ENCODE measurements at regions not wholly inside any gene's neighbourhood (a gene's known extent, or its start where the extent isn't known, plus 50 kb on each side); places are given as distances from the start of the nearest gene placed in this dataset.

- Mint-ChIP-seq H3K27me3 (ENCODE audit: low read depth, unreplicated experiment) (no peaks in the 10 kb centered on the region), H3K27ac (ENCODE audit: unreplicated experiment) (no peak overlapping the region), H3K9me3 (ENCODE audit: unreplicated experiment) (peaks cover 2% of the 10 kb centered on the region), H3K4me3 (ENCODE audit: unreplicated experiment) (no peak overlapping the region), H3K4me1 (ENCODE audit: low read depth, unreplicated experiment) (no peaks in the 10 kb centered on the region), H3K36me3 (ENCODE audit: low read depth, unreplicated experiment) (no peaks in the 10 kb centered on the region)
- Histone ChIP-seq H4K20me1 (ENCODE audit: insufficient read depth, low read length) (no peaks in the 10 kb centered on the region), H3K4me1 (ENCODE audit: insufficient read depth, low read length) (no peaks in the 10 kb centered on the region), H3K4me3 (ENCODE audit: insufficient read depth, low read depth, low read length) (no peak overlapping the region), H3K9me3 (ENCODE audit: insufficient read depth, low read depth, low read length) (no peaks in the 10 kb centered on the region), H3K79me2 (ENCODE audit: insufficient read depth, low read length) (no peaks in the 10 kb centered on the region), H3K27ac (ENCODE audit: low read depth, low read length) (no peak overlapping the region), H3K9ac (ENCODE audit: low read length) (no peak overlapping the region), H3K4me2 (ENCODE audit: low read length) (no peak overlapping the region), H2AFZ (ENCODE audit: low read depth, low read length) (no peak overlapping the region), H3K27me3 (ENCODE audit: insufficient read depth, low read length) (no peaks in the 10 kb centered on the region), H3K36me3 (ENCODE audit: insufficient read depth, low read length) (no peaks in the 10 kb centered on the region)
- DNase-seq (ENCODE audit: low read depth): no peak
- no peak for FAIRE-seq
- TF ChIP-seq EZH2 (IDR thresholded peaks at IDR 0.05; ENCODE audit: insufficient read depth, low read length) (no peak), CTCF (IDR thresholded peaks at IDR 0.05; ENCODE audit: insufficient read depth, low read depth, low read length) (no peak)
Observed at GRCh38 chr3:162041622-162042021, 545.0 kb downstream of the OTOL1 start.

DNA sequence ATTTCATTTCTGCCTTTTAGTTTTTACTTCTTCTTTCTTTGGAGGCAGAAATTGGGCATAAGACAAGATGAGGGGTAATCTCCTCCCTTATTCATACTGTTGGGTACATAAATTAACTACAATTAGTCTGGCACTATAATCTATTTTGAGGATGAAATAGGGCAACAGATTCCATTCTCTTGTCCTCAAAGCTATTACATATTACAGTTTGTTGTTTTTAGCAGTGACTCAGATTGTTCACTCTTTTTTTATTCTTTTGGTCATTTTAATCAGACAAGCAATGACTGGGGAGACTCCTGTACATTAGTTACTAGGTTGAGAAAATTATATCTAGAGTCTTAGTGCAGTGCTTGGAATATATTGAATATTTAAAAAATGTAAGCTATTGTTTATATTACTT is 556.0 kb downstream of the OTOL1 start:
- H4K20me1 ChIP-seq (ENCODE audit: insufficient read depth, low read length): no peaks in the 10 kb centered on the region
- DNase-seq (ENCODE audit: low read depth) (peak; percentile 10), FAIRE-seq (no peak)
- H3K9me3 Mint-ChIP-seq (ENCODE audit: unreplicated experiment): no peaks in the 10 kb centered on the region
- H3K79me2 ChIP-seq (ENCODE audit: insufficient read depth, low read length): no peaks in the 10 kb centered on the region
- H3K36me3 Mint-ChIP-seq (ENCODE audit: low read depth, unreplicated experiment): no peaks in the 10 kb centered on the region
- H3K9ac ChIP-seq (ENCODE audit: low read length): no peak overlapping the region
- H3K27me3 ChIP-seq (ENCODE audit: insufficient read depth, low read length): no peaks in the 10 kb centered on the region
- H3K4me1 Mint-ChIP-seq (ENCODE audit: low read depth, unreplicated experiment): no peaks in the 10 kb centered on the region
- H3K27ac ChIP-seq (ENCODE audit: low read depth, low read length): no peak overlapping the region
- H3K4me3 ChIP-seq (ENCODE audit: insufficient read depth, low read depth, low read length): no peak overlapping the region
- H3K9me3 ChIP-seq (ENCODE audit: insufficient read depth, low read depth, low read length): no peaks in the 10 kb centered on the region
- peaks cover 3% of the 10 kb centered on the region for H3K4me1 ChIP-seq (ENCODE audit: insufficient read depth, low read length)
- H3K27ac Mint-ChIP-seq (ENCODE audit: unreplicated experiment): no peak overlapping the region
- TF ChIP-seq CTCF (IDR thresholded peaks at IDR 0.05; ENCODE audit: insufficient read depth, low read depth, low read length): no peak
- TF ChIP-seq EZH2 (IDR thresholded peaks at IDR 0.05; ENCODE audit: insufficient read depth, low read length): no peak
- H3K36me3 ChIP-seq (ENCODE audit: insufficient read depth, low read length): no peaks in the 10 kb centered on the region
- H3K4me3 Mint-ChIP-seq (ENCODE audit: unreplicated experiment): no peak overlapping the region
- H2AFZ ChIP-seq (ENCODE audit: low read depth, low read length): no peak overlapping the region
- H3K27me3 Mint-ChIP-seq (ENCODE audit: low read depth, unreplicated experiment): no peaks in the 10 kb centered on the region
- H3K4me2 ChIP-seq (ENCODE audit: low read length): no peak overlapping the region

GRCh38 chr3:162072656-162073164 is 576.1 kb downstream of the OTOL1 start:
- Mint-ChIP-seq H3K4me1 (ENCODE audit: low read depth, unreplicated experiment) (no peaks in the 10 kb centered on the region), H3K27ac (ENCODE audit: unreplicated experiment) (no peak overlapping the region), H3K9me3 (ENCODE audit: unreplicated experiment) (no peaks in the 10 kb centered on the region), H3K27me3 (ENCODE audit: low read depth, unreplicated experiment) (no peaks in the 10 kb centered on the region), H3K4me3 (ENCODE audit: unreplicated experiment) (no peak overlapping the region), H3K36me3 (ENCODE audit: low read depth, unreplicated experiment) (no peaks in the 10 kb centered on the region)
- Histone ChIP-seq H4K20me1 (ENCODE audit: insufficient read depth, low read length) (no peaks in the 10 kb centered on the region), H3K4me1 (ENCODE audit: insufficient read depth, low read length) (no peaks in the 10 kb centered on the region), H3K36me3 (ENCODE audit: insufficient read depth, low read length) (no peaks in the 10 kb centered on the region), H3K79me2 (ENCODE audit: insufficient read depth, low read length) (no peaks in the 10 kb centered on the region), H3K9me3 (ENCODE audit: insufficient read depth, low read depth, low read length) (no peaks in the 10 kb centered on the region), H3K9ac (ENCODE audit: low read length) (no peak overlapping the region), H3K4me2 (ENCODE audit: low read length) (no peak overlapping the region), H3K27me3 (ENCODE audit: insufficient read depth, low read length) (no peaks in the 10 kb centered on the region), H2AFZ (ENCODE audit: low read depth, low read length) (no peak overlapping the region), H3K4me3 (ENCODE audit: insufficient read depth, low read depth, low read length) (no peak overlapping the region), H3K27ac (ENCODE audit: low read depth, low read length) (no peak overlapping the region)
- no peak for TF ChIP-seq CTCF (IDR thresholded peaks at IDR 0.05; ENCODE audit: insufficient read depth, low read depth, low read length)
- no peak for TF ChIP-seq EZH2 (IDR thresholded peaks at IDR 0.05; ENCODE audit: insufficient read depth, low read length)
- no peak for FAIRE-seq
- DNase-seq (ENCODE audit: low read depth): no peak
